IMR-90 (cell line): ENCODE measurements at regions not wholly inside any gene's neighbourhood (a gene's known extent, or its start where the extent isn't known, plus 50 kb on each side); places are given as distances from the start of the nearest gene placed in this dataset.

Experiments
- ATAC-seq: fragments of 200-7000 bp; cut with Tn5 transposase; 2 replicates; pipeline ENCODE4 v1.9.1; 2020; ENCODE audit warnings: low read depth, mild to moderate bottlenecking, moderate library complexity
- BruUV-seq: library from RNA; stranded (reverse); fragments of 400-500 nt; replicated peaks from 2 replicates; lab custom pipeline; 2021; lab: Mats Ljungman, UMichigan
- CTCF ChIA-PET: fragments of 300-600 bp; formaldehyde crosslinking; extraction: SDS; loops from one replicate; lab custom pipeline; 2021; ENCODE audit warnings: antibody characterized with exemption; lab: Yijun Ruan, JAX
- POLR2A ChIA-PET: fragments of 300-600 bp; sonication (Branson Sonifier 250); formaldehyde crosslinking; loops from one replicate; lab custom pipeline; 2022; ENCODE audit warnings: antibody characterized with exemption; ENCODE audit not compliant: unreplicated experiment; lab: Charles Lee
- DNase-seq: peaks from one replicate; pipeline ENCODE4 v3.0.0; 2013
- H2AFZ ChIP-seq: replicated peaks from 2 replicates; pipeline ENCODE3; 2013; ENCODE audit warnings: low read length, mild to moderate bottlenecking; ENCODE audit not compliant: poor library complexity
- H2AK5ac ChIP-seq: 2 replicates; pipeline ENCODE4 v1.6.1; 2013; ENCODE audit warnings: low read depth, low read length, inconsistent platforms
- H2AK9ac ChIP-seq: replicated peaks from 2 replicates; pipeline ENCODE3; 2013; ENCODE audit warnings: mild to moderate bottlenecking, low read depth, low read length, moderate library complexity; ENCODE audit not compliant: poor library complexity
- H2BK120ac ChIP-seq: 2 replicates; pipeline ENCODE4 v1.6.1; 2013; ENCODE audit warnings: low read depth, low read length, inconsistent platforms
- H2BK15ac ChIP-seq: 3 replicates; pipeline ENCODE4 v1.6.1; 2013; ENCODE audit warnings: low read depth, low read length, inconsistent platforms
- H2BK20ac ChIP-seq: 2 replicates; pipeline ENCODE4 v1.6.1; 2013; ENCODE audit warnings: low read depth, mild to moderate bottlenecking, inconsistent platforms, low read length, moderate library complexity
- H2BK5ac ChIP-seq: 2 replicates; pipeline ENCODE4 v1.6.1; 2013; ENCODE audit warnings: mild to moderate bottlenecking, low read depth, low read length, inconsistent platforms; ENCODE audit not compliant: poor library complexity, severe bottlenecking
- H3K14ac ChIP-seq: replicated peaks from 2 replicates; pipeline ENCODE4 v1.6.1; 2013; ENCODE audit warnings: low read depth, low read length, inconsistent platforms
- H3K18ac ChIP-seq: 2 replicates; pipeline ENCODE4 v1.6.1; 2013; ENCODE audit warnings: low read depth, low read length, control low read depth
- H3K23ac ChIP-seq: 2 replicates; pipeline ENCODE4 v1.6.1; 2013; ENCODE audit warnings: low read depth, low read length, inconsistent platforms
- H3K27ac ChIP-seq: 2 replicates; pipeline ENCODE4 v1.5.1; 2013; ENCODE audit warnings: mild to moderate bottlenecking, control low read depth, low read length; ENCODE audit not compliant: insufficient read depth
- H3K27me3 ChIP-seq: 2 replicates; pipeline ENCODE4 v1.6.1; 2013; ENCODE audit warnings: low read length; ENCODE audit not compliant: control insufficient read depth, insufficient read depth
- H3K36me3 ChIP-seq: 2 replicates; pipeline ENCODE4 v1.6.1; 2013; ENCODE audit warnings: low read length, mixed read lengths; ENCODE audit not compliant: control insufficient read depth, insufficient read depth
- H3K4ac ChIP-seq: 2 replicates; pipeline ENCODE4 v1.6.1; 2013; ENCODE audit warnings: low read depth, low read length, inconsistent platforms
- H3K4me1 ChIP-seq: 2 replicates; pipeline ENCODE4 v1.6.1; 2013; ENCODE audit warnings: low read length, mixed read lengths; ENCODE audit not compliant: control insufficient read depth, insufficient read depth
- H3K4me2 ChIP-seq: 2 replicates; pipeline ENCODE4 v1.6.1; 2013; ENCODE audit warnings: low read depth, mild to moderate bottlenecking, control low read depth, low read length, moderate library complexity
- H3K4me3 ChIP-seq: 2 replicates; pipeline ENCODE4 v1.5.1; 2013; ENCODE audit warnings: low read depth, mild to moderate bottlenecking, control low read depth, low read length, moderate library complexity; ENCODE audit not compliant: insufficient read depth
- H3K56ac ChIP-seq: 2 replicates; pipeline ENCODE4 v1.6.1; 2013; ENCODE audit warnings: low read length, inconsistent platforms; ENCODE audit not compliant: insufficient read depth; ENCODE audit errors: extremely low read depth
- H3K79me1 ChIP-seq, 2 experiments: 2 replicates each; pipeline ENCODE4 v1.6.1; 2013; ENCODE audit warnings: low read length in 2 of 2, inconsistent platforms in 1 of 2, low read depth in 1 of 2
- H3K9ac ChIP-seq: 2 replicates; pipeline ENCODE4 v1.6.1; 2013; ENCODE audit warnings: low read depth, low read length, control low read depth
- H3K9me1 ChIP-seq: 2 replicates; pipeline ENCODE4 v1.6.1; 2013; ENCODE audit warnings: low read length, inconsistent platforms; ENCODE audit not compliant: insufficient read depth
- H3K9me3 ChIP-seq: 2 replicates; pipeline ENCODE4 v1.6.1; 2013; ENCODE audit warnings: low read length; ENCODE audit not compliant: control insufficient read depth, insufficient read depth
- H4K20me1 ChIP-seq: 2 replicates; pipeline ENCODE4 v1.6.1; 2013; ENCODE audit warnings: low read length, inconsistent platforms; ENCODE audit not compliant: insufficient read depth
- H4K5ac ChIP-seq: 2 replicates; pipeline ENCODE4 v1.6.1; 2013; ENCODE audit warnings: mild to moderate bottlenecking, low read depth, low read length, control low read depth
- H4K8ac ChIP-seq, 2 experiments: 2 replicates each; pipeline ENCODE4 v1.6.1; 2013; ENCODE audit warnings: low read depth in 2 of 2, low read length in 2 of 2, control low read depth in 1 of 2, inconsistent platforms in 1 of 2
- H4K91ac ChIP-seq: 2 replicates; pipeline ENCODE4 v1.6.1; 2013; ENCODE audit warnings: low read depth, low read length, inconsistent platforms; ENCODE audit not compliant: insufficient read depth
- BHLHE40 ChIP-seq: fragments of 150-350 bp; IDR thresholded peaks from 2 replicates; pipeline ENCODE4 v1.6.1; 2016; ENCODE audit warnings: mild to moderate bottlenecking, low read depth, low read length
- CEBPB ChIP-seq: IDR thresholded peaks from 2 replicates; pipeline ENCODE4 v1.6.1; 2012; ENCODE audit warnings: low read depth, low read length, improper control_type of control experiment
- CHD1 ChIP-seq: IDR thresholded peaks from 2 replicates; pipeline ENCODE4 v1.6.1; 2012; ENCODE audit warnings: low read depth, low read length, improper control_type of control experiment
- CTCF ChIP-seq: conservative IDR thresholded peaks from 2 replicates; pipeline ENCODE4 v1.5.1; 2012; ENCODE audit warnings: mild to moderate bottlenecking, low read depth, low read length, improper control_type of control experiment
- FOS ChIP-seq: fragments of 150-350 bp; IDR thresholded peaks from 2 replicates; pipeline ENCODE4 v1.6.1; 2016; ENCODE audit warnings: low read depth, low read length
- MAFK ChIP-seq: IDR thresholded peaks from 2 replicates; pipeline ENCODE4 v1.6.1; 2012; ENCODE audit warnings: low read depth, low read length, improper control_type of control experiment
- MAZ ChIP-seq: IDR thresholded peaks from 2 replicates; pipeline ENCODE4 v1.6.1; 2012; ENCODE audit warnings: low read depth, mild to moderate bottlenecking, low read length, improper control_type of control experiment, moderate library complexity, borderline replicate concordance
- MXI1 ChIP-seq: IDR thresholded peaks from 2 replicates; pipeline ENCODE4 v1.6.1; 2012; ENCODE audit warnings: low read depth, mild to moderate bottlenecking, low read length, moderate library complexity, borderline replicate concordance
- NFE2L2 ChIP-seq: fragments of 150-350 bp; IDR thresholded peaks from 2 replicates; pipeline ENCODE4 v1.6.1; 2016; ENCODE audit warnings: low read depth, mild to moderate bottlenecking, low read length
- POLR2A ChIP-seq: IDR thresholded peaks from 2 replicates; pipeline ENCODE4 v1.6.1; 2012; ENCODE audit warnings: mild to moderate bottlenecking, low read depth, low read length
- RAD21 ChIP-seq: IDR thresholded peaks from 2 replicates; pipeline ENCODE4 v1.6.1; 2012; ENCODE audit warnings: low read length, improper control_type of control experiment
- RCOR1 ChIP-seq: IDR thresholded peaks from 2 replicates; pipeline ENCODE4 v1.6.1; 2012; ENCODE audit warnings: mild to moderate bottlenecking, low read length, improper control_type of control experiment; ENCODE audit not compliant: insufficient replicate concordance
- RFX5 ChIP-seq: IDR thresholded peaks from 2 replicates; pipeline ENCODE4 v1.8.0; 2012; ENCODE audit warnings: low read depth, mild to moderate bottlenecking, low read length, moderate library complexity
- WGBS, 2 experiments: methylation state at CpG; one replicate each; pipeline versions ENCODE4 v1.1.5 to v1.1.7; 2013; ENCODE audit warnings: missing lambda C conversion rate in 2 of 2; ENCODE audit not compliant: insufficient read length in 1 of 2; ENCODE audit errors: extremely low coverage in 2 of 2; 5-methylcytosine and 5-hydroxymethylcytosine counted together
- dilution Hi-C: fragments of 300-500 bp; cut with HindIII; formaldehyde crosslinking; loops from one replicate; pipeline ENCODE4 v1.14.3; 2018; ENCODE audit warnings: low sequenced_read_pairs; ENCODE audit not compliant: unreplicated experiment
- in situ Hi-C: fragments of 300-500 bp; cut with MboI; formaldehyde crosslinking; loops from 3 replicates; pipeline ENCODE4 v1.14.3; 2019; ENCODE audit warnings: low sequenced_read_pairs, inconsistent platforms, mixed read lengths
- intact Hi-C: fragments of 100-400 bp; cut with micrococcal nuclease; formaldehyde crosslinking; loops from 2 replicates; pipeline ENCODE4 v1.10.0; 2022
- TF ChIP-seq, protein P1 (sequence below): fragments of 150-350 bp; IDR thresholded peaks from 2 replicates; pipeline ENCODE4 v1.6.1; 2016; ENCODE audit warnings: low read depth, mild to moderate bottlenecking, low read length, moderate library complexity, borderline replicate concordance

DNA sequence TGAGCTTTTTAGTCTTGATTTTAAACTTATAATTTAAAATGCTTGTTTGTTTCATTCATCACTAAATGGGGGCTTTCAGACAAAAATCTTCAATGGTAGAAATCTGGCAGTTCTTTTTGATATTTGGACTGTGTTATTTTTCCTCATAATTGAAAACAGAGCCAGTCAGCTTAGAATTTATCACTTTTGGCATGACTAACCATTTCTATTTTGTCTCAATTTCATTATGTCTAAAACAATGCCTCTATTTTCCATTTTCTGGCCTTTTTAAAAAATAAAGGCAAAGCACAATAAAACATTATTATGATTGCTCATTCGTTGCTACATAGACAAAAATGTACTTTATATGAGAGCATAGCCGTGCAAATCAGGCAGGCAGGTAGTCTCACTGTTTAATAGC, 434.5 kb downstream of the XIRP2 start:
- no peak overlapping the region for H3K4ac ChIP-seq
- no peak overlapping the region for H2AK5ac ChIP-seq
- no peak overlapping the region for H3K18ac ChIP-seq
- no peak for DNase-seq
- no peak overlapping the region for H4K5ac ChIP-seq
- H3K9me3 ChIP-seq: no peaks in the 10 kb centered on the region
- dilution Hi-C loops: no loop called here
- no peak overlapping the region for H2BK5ac ChIP-seq
- H3K14ac ChIP-seq: no peak overlapping the region
- no peaks in the 10 kb centered on the region for H3K9me1 ChIP-seq
- H3K4me3 ChIP-seq: no peak overlapping the region
- POLR2A ChIA-PET: no interaction called here
- H2AFZ ChIP-seq: no peak overlapping the region
- no peak overlapping the region for H4K8ac ChIP-seq
- H2BK120ac ChIP-seq: no peak overlapping the region
- WGBS, 2 experiments: 80% methylated on average over 1 of the region's 2 CpGs; no CpG with 5 or more reads in 1 of the 2 experiments
- no peak overlapping the region for H2BK20ac ChIP-seq
- no peaks in the 10 kb centered on the region for H3K36me3 ChIP-seq
- H3K4me2 ChIP-seq: no peak overlapping the region
- no peak overlapping the region for H3K23ac ChIP-seq
- H2AK9ac ChIP-seq: no peak overlapping the region
- H3K27me3 ChIP-seq: no peaks in the 10 kb centered on the region
- no peak overlapping the region for H3K9ac ChIP-seq
- H4K20me1 ChIP-seq: no peaks in the 10 kb centered on the region
- H3K79me1 ChIP-seq: no peaks in the 10 kb centered on the region
- H3K27ac ChIP-seq: no peak overlapping the region
- H3K4me1 ChIP-seq: no peaks in the 10 kb centered on the region
- intact Hi-C loops: no loop called here
- no peak overlapping the region for H4K91ac ChIP-seq
- in situ Hi-C loops: no loop called here
- CTCF ChIA-PET: no interaction called here
- no peak for ATAC-seq
- H2BK15ac ChIP-seq: no peak overlapping the region
- no peak overlapping the region for H3K56ac ChIP-seq
- no peak for TF ChIP-seq CEBPB
- TF ChIP-seq RCOR1: no peak
- TF ChIP-seq MAZ: no peak
- TF ChIP-seq BHLHE40: no peak
- no peak for TF ChIP-seq CHD1
- no peak for TF ChIP-seq RFX5
- no peak for TF ChIP-seq RAD21
- no peak for TF ChIP-seq NFE2L2
- TF ChIP-seq CTCF: no peak
- no peak for TF ChIP-seq MXI1
- TF ChIP-seq FOS: no peak
- no peak for TF ChIP-seq MAFK
- TF ChIP-seq POLR2A: no peak
- TF ChIP-seq, protein P1, sequence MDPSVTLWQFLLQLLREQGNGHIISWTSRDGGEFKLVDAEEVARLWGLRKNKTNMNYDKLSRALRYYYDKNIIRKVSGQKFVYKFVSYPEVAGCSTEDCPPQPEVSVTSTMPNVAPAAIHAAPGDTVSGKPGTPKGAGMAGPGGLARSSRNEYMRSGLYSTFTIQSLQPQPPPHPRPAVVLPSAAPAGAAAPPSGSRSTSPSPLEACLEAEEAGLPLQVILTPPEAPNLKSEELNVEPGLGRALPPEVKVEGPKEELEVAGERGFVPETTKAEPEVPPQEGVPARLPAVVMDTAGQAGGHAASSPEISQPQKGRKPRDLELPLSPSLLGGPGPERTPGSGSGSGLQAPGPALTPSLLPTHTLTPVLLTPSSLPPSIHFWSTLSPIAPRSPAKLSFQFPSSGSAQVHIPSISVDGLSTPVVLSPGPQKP: no peak
- no TSS peak for BruUV-seq
